ENCODE measurements at regions not wholly inside any gene's neighbourhood (a gene's known extent, or its start where the extent isn't known, plus 50 kb on each side); places are given as distances from the start of the nearest gene placed in this dataset.

DNA sequence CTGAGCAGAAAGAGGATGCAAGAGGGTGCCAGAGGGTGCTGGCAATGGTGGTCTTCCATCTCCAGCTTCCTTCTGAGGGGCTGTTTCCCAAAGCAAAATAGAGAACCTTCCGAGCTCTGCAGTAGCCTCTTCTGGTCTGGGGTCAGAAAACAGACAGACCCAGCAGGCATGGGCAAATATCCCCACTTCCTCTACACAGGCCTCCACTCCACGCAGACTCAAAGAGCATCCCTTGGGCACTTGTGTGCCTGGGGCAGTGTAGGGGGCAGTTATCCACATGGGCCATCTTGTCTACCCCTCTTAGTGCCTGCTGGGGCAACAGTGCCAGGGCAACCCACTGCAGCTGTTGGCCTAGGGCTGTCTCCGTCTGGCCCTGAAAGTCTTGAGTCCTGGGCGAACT, 231.9 kb downstream of the TTC8 start (continued):
- TF ChIP-seq, protein P1, sequence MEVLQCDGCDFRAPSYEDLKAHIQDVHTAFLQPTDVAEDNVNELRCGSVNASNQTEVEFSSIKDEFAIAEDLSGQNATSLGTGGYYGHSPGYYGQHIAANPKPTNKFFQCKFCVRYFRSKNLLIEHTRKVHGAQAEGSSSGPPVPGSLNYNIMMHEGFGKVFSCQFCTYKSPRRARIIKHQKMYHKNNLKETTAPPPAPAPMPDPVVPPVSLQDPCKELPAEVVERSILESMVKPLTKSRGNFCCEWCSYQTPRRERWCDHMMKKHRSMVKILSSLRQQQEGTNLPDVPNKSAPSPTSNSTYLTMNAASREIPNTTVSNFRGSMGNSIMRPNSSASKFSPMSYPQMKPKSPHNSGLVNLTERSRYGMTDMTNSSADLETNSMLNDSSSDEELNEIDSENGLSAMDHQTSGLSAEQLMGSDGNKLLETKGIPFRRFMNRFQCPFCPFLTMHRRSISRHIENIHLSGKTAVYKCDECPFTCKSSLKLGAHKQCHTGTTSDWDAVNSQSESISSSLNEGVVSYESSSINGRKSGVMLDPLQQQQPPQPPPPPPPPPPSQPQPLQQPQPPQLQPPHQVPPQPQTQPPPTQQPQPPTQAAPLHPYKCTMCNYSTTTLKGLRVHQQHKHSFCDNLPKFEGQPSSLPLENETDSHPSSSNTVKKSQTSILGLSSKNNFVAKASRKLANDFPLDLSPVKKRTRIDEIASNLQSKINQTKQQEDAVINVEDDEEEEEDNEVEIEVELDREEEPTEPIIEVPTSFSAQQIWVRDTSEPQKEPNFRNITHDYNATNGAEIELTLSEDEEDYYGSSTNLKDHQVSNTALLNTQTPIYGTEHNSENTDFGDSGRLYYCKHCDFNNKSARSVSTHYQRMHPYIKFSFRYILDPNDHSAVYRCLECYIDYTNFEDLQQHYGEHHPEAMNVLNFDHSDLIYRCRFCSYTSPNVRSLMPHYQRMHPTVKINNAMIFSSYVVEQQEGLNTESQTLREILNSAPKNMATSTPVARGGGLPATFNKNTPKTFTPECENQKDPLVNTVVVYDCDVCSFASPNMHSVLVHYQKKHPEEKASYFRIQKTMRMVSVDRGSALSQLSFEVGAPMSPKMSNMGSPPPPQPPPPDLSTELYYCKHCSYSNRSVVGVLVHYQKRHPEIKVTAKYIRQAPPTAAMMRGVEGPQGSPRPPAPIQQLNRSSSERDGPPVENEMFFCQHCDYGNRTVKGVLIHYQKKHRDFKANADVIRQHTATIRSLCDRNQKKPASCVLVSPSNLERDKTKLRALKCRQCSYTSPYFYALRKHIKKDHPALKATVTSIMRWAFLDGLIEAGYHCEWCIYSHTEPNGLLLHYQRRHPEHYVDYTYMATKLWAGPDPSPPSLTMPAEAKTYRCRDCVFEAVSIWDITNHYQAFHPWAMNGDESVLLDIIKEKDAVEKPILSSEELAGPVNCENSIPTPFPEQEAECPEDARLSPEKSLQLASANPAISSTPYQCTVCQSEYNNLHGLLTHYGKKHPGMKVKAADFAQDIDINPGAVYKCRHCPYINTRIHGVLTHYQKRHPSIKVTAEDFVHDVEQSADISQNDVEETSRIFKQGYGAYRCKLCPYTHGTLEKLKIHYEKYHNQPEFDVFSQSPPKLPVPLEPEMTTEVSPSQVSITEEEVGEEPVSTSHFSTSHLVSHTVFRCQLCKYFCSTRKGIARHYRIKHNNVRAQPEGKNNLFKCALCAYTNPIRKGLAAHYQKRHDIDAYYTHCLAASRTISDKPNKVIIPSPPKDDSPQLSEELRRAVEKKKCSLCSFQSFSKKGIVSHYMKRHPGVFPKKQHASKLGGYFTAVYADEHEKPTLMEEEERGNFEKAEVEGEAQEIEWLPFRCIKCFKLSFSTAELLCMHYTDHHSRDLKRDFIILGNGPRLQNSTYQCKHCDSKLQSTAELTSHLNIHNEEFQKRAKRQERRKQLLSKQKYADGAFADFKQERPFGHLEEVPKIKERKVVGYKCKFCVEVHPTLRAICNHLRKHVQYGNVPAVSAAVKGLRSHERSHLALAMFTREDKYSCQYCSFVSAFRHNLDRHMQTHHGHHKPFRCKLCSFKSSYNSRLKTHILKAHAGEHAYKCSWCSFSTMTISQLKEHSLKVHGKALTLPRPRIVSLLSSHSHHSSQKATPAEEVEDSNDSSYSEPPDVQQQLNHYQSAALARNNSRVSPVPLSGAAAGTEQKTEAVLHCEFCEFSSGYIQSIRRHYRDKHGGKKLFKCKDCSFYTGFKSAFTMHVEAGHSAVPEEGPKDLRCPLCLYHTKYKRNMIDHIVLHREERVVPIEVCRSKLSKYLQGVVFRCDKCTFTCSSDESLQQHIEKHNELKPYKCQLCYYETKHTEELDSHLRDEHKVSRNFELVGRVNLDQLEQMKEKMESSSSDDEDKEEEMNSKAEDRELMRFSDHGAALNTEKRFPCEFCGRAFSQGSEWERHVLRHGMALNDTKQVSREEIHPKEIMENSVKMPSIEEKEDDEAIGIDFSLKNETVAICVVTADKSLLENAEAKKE (CRISPR knock-in tag; IDR thresholded peaks at IDR 0.05): no peak

DNA sequence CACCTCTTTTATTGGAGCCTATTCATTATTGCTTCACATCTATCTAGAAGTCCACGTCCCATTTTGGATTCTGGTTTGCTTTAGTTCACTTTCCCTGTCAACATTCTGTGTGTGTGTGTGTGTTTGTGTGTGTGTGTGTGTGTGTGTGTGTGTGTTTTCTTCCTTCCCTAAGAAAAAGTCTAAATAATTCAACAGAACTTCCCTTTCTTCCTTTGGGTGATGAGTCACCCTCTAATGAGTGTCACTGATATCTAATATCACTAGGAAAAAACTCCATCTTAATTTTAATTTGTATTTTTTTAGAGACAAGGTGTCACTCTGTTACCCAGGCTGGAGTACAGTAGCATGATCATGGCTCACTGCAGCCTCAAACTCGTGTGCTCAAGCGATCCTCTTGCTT, 234.2 kb downstream of the TTC8 start:
- no peaks in the 10 kb centered on the region; the same call in 1 of the 2 replicates for H3K4me1 ChIP-seq (ENCODE audit: insufficient read depth)
- DNase-seq (ENCODE audit: low spot score) (no peak), ATAC-seq (no peak)
- Mint-ChIP-seq H3K27me3 (ENCODE audit: insufficient read depth, low read depth, poor library complexity) (peaks cover 3% of the 10 kb centered on the region), H3K27ac (no peak overlapping the region), H3K4me1 (no peaks in the 10 kb centered on the region), H3K9me3 (no peaks in the 10 kb centered on the region; the same call in 2 of the 3 replicates), H3K4me3 (no peak overlapping the region), H3K36me3 (ENCODE audit: low read depth) (no peaks in the 10 kb centered on the region)
- H3K4me2 ChIP-seq: no peak overlapping the region
- H2AFZ ChIP-seq: no peak overlapping the region
- no peaks in the 10 kb centered on the region for H3K79me2 ChIP-seq (replicated peaks; ENCODE audit: insufficient read depth)
- no peak overlapping the region for H3K27ac ChIP-seq (ENCODE audit: low read depth)
- no peaks in the 10 kb centered on the region for H3F3A ChIP-seq (replicated peaks; ENCODE audit: low read depth)
- no peaks in the 10 kb centered on the region for H3K27me3 ChIP-seq (ENCODE audit: insufficient read depth)
- TF ChIP-seq EZH2phosphoT487 (IDR thresholded peaks at IDR 0.05; ENCODE audit: unreplicated experiment) (no peak), ZNF114 (CRISPR knock-in tag; IDR thresholded peaks at IDR 0.05) (no peak), JUNB (IDR thresholded peaks at IDR 0.05; ENCODE audit: unreplicated experiment) (no peak), CREB1 (CRISPR knock-in tag; IDR thresholded peaks at IDR 0.05; ENCODE audit: low read depth) (no peak)
- TF ChIP-seq, protein P2, sequence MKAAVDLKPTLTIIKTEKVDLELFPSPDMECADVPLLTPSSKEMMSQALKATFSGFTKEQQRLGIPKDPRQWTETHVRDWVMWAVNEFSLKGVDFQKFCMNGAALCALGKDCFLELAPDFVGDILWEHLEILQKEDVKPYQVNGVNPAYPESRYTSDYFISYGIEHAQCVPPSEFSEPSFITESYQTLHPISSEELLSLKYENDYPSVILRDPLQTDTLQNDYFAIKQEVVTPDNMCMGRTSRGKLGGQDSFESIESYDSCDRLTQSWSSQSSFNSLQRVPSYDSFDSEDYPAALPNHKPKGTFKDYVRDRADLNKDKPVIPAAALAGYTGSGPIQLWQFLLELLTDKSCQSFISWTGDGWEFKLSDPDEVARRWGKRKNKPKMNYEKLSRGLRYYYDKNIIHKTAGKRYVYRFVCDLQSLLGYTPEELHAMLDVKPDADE (IDR thresholded peaks at IDR 0.05): no peak
- TF ChIP-seq, protein P3, sequence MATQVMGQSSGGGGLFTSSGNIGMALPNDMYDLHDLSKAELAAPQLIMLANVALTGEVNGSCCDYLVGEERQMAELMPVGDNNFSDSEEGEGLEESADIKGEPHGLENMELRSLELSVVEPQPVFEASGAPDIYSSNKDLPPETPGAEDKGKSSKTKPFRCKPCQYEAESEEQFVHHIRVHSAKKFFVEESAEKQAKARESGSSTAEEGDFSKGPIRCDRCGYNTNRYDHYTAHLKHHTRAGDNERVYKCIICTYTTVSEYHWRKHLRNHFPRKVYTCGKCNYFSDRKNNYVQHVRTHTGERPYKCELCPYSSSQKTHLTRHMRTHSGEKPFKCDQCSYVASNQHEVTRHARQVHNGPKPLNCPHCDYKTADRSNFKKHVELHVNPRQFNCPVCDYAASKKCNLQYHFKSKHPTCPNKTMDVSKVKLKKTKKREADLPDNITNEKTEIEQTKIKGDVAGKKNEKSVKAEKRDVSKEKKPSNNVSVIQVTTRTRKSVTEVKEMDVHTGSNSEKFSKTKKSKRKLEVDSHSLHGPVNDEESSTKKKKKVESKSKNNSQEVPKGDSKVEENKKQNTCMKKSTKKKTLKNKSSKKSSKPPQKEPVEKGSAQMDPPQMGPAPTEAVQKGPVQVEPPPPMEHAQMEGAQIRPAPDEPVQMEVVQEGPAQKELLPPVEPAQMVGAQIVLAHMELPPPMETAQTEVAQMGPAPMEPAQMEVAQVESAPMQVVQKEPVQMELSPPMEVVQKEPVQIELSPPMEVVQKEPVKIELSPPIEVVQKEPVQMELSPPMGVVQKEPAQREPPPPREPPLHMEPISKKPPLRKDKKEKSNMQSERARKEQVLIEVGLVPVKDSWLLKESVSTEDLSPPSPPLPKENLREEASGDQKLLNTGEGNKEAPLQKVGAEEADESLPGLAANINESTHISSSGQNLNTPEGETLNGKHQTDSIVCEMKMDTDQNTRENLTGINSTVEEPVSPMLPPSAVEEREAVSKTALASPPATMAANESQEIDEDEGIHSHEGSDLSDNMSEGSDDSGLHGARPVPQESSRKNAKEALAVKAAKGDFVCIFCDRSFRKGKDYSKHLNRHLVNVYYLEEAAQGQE (IDR thresholded peaks at IDR 0.05; ENCODE audit: unreplicated experiment): no peak
- H3K4me3 ChIP-seq: no peak overlapping the region
- H4K20me1 ChIP-seq (replicated peaks; ENCODE audit: insufficient read depth): no peaks in the 10 kb centered on the region
- H3K36me3 ChIP-seq (ENCODE audit: insufficient read depth): no peaks in the 10 kb centered on the region
- peaks cover 13% of the 10 kb centered on the region for H3K9me2 ChIP-seq (ENCODE audit: insufficient read depth)

Data from GM23338 (cell line).